ENCODE measurements at regions not wholly inside any gene's neighbourhood (a gene's known extent, or its start where the extent isn't known, plus 50 kb on each side); places are given as distances from the start of the nearest gene placed in this dataset.
"Not testable (repeated sequence)": the region's sequence is repeated elsewhere in the genome, so short reads cannot be mapped to it uniquely, and the experiment has no call there.

DNA sequence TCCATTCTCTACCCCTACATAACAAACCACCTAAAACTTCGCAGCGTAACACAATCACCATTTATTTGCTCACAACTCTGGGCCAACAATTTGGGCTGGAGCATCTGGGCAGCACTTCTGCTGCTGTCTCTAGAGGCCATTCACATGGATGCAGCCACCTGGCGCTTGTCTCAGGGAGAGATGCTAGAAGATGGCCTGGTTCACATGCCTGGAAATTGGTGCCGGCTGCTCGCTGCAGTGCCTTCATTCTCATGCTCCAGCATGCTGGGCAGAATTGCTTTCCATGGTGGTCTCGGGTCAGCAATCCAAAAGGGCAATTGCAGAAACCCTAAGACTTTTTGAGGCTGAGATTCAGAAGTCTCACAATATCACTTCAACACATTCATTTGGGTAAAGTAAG lies 157.4 kb downstream of the SUCLG1 start:
- DNase-seq (ENCODE audit: low read depth), result no peak
- TF ChIP-seq, protein P1, sequence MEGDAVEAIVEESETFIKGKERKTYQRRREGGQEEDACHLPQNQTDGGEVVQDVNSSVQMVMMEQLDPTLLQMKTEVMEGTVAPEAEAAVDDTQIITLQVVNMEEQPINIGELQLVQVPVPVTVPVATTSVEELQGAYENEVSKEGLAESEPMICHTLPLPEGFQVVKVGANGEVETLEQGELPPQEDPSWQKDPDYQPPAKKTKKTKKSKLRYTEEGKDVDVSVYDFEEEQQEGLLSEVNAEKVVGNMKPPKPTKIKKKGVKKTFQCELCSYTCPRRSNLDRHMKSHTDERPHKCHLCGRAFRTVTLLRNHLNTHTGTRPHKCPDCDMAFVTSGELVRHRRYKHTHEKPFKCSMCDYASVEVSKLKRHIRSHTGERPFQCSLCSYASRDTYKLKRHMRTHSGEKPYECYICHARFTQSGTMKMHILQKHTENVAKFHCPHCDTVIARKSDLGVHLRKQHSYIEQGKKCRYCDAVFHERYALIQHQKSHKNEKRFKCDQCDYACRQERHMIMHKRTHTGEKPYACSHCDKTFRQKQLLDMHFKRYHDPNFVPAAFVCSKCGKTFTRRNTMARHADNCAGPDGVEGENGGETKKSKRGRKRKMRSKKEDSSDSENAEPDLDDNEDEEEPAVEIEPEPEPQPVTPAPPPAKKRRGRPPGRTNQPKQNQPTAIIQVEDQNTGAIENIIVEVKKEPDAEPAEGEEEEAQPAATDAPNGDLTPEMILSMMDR (conservative IDR thresholded peaks at IDR 0.05; ENCODE audit: low read depth, low read length), result no peak
- H3K4me3 ChIP-seq (ENCODE audit: low read length), result no peak overlapping the region

DNA sequence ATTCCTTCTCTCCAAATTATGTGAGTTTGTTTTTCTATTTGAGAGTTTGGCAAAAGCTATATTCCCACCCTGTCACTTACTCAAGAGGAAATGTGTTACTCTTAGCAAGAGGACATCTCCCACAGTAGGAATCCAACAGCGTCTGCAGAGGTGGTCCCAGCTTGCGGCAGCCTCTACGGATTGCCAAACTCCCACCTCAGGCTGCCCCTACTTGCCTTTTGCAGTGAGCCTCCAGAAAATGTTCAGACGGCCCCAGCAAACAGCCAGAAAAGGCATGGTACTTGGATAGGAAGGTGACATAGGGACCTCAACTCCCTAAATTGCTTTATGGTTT lies 158.4 kb downstream of the SUCLG1 start:
- no peak for DNase-seq (ENCODE audit: low read depth)
- no peak overlapping the region for H3K4me3 ChIP-seq (ENCODE audit: low read length)
- TF ChIP-seq, protein P1 (conservative IDR thresholded peaks at IDR 0.05; ENCODE audit: low read depth, low read length), result no peak

DNA sequence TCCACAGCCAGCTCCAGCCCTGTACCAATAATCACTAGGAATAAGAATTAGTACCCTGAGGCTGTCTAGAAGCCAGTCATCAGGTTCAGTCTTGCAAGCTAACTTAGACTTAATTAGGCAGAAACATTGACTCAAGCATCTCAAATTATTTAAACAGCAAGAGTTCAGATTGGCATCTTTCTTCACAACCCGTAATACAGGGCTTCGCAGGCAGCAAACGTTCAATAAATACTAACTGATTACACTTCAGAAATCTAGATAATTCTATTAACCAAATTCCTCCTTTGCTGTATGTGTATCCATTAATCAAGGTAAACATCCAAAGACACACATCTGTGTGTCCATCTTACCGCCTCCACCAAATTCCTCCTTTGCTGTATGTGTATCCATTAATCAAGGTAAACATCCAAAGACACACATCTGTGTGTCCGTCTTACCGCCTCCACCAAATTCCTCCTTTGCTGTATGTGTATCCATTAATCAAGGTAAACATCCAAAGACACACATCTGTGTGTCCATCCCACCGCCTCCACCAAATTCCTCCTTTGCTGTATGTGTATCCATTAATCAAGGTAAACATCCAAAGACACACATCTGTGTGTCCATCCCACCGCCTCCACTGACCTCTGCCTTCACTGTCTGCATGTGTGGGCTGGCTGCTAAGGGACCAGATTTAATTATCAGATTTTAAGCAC lies 158.9 kb downstream of the SUCLG1 start:
- not testable (repeated sequence) for DNase-seq (ENCODE audit: low read depth); H3K4me3 ChIP-seq (ENCODE audit: low read length)

DNA sequence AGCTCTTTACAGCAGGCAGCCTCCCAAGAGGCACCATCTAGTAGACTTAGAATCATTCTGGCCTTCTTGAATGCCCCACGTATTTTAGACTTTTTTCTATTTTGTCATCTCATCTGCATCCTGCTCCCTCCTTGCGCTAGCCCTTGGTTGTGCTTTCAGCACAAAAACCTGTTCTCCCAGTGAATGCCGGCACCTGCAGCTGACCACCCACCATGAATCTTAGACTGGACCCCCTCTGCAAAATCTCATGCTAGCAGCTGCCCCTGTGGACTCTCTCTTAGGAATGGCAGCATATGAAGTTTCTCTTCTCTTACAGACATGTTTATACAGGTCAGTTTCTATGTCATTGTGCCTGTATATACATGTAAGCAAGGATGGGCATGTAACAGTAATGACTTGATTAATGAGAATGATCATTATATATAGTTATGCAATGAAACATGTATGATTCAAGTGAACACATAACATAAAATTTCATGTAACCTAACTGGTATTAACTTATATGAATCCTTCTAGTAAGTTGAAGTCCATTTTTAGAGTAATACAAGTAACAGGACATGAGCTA lies 159.8 kb downstream of the SUCLG1 start:
- no peak overlapping the region for H3K4me3 ChIP-seq (ENCODE audit: low read length)
- no peak for DNase-seq (ENCODE audit: low read depth)
- TF ChIP-seq, protein P1 (conservative IDR thresholded peaks at IDR 0.05; ENCODE audit: low read depth, low read length), result no peak

DNA sequence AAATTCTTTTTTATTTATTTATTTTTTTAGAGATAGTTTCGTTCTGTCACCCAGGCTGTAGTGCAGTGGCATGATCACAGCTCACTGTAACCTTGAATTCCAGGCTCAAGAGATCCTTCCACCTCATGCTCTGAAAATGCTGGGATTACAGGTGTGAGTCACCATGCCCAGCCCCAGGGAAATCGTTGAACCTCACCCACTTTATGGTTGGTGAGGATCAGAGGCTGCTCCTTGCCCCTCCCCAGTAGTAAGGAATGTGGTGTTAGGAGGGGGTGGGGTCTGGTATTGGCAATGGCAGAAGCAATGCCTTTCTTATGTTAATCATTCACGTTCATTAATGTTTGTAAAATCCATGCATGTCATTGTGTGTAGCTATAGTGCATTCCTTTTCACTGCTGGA lies 161.9 kb downstream of the SUCLG1 start:
- TF ChIP-seq, protein P1 (conservative IDR thresholded peaks at IDR 0.05; ENCODE audit: low read depth, low read length), result no peak
- peak; percentile 58 for DNase-seq (ENCODE audit: low read depth)
- H3K4me3 ChIP-seq (ENCODE audit: low read length), result no peak overlapping the region

DNA sequence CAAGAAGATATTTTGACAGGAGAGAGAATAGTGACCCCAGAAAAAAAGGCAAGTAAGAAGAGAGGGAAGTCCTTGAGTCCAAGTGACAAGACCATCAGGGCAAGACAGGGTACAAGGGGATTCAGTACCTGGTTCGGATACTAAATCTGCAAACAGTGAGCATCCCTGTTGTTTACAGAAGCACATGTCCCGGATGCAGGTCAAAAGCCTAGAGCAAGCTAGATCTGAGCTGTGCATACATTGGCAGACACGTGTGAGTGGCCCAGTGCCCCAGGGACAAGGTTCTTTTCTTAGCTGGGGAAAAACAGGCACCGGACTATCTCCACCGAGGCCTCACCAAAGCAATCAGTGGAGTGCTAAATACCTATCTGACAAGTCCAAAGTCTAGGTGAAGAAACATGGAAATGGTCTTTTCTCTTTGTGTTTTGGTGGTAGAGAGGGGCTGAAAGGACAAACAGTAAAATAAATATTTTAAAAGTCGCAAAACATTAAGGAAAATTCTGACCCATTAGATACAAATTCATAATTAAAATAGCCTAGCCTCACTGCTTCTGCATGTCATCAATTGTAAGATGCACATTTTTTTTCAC lies 165.2 kb downstream of the SUCLG1 start:
- no peak overlapping the region for H3K4me3 ChIP-seq (ENCODE audit: low read length)
- no peak for DNase-seq (ENCODE audit: low read depth)
- TF ChIP-seq, protein P1 (conservative IDR thresholded peaks at IDR 0.05; ENCODE audit: low read depth, low read length), result no peak

DNA sequence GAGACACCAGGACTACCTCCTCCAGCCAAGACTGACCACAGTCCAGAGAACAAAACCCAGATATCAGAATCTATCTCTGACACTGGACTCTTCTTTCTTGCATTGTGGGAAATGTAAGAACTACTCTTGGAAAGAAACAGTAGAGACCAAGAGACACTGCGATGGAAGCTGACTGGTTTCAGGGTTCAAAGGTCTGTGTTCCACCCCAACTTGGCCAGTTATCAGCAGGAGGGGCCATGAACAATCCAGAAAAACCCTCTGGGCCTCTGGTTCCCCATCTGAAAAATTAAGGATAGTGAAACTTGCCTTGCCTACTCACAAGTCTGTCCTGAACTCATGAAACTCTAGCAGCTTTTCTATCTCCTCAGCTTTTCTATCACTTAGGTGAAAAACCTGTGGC lies 166.5 kb downstream of the SUCLG1 start:
- no peak overlapping the region for H3K4me3 ChIP-seq (ENCODE audit: low read length)
- TF ChIP-seq, protein P1 (conservative IDR thresholded peaks at IDR 0.05; ENCODE audit: low read depth, low read length), result no peak
- DNase-seq (ENCODE audit: low read depth), result no peak
